Dendritic cell treated with granulocyte-macrophage colony-stimulating factor and Interleukin-4, amounts not matched to agents 40 ng/mL and 50 ng/mL, for 4 days (primary cell): ENCODE measurements at regions not wholly inside any gene's neighbourhood (a gene's known extent, or its start where the extent isn't known, plus 50 kb on each side); places are given as distances from the start of the nearest gene placed in this dataset.

Experiments used
- H3K27ac Mint-ChIP-seq: one replicate; pipeline ENCODE4 v1.8.0; 2022; ENCODE audit warnings: mild to moderate bottlenecking, mixed read lengths
- H3K27me3 Mint-ChIP-seq: one replicate; pipeline ENCODE4 v1.8.0; 2022; ENCODE audit warnings: mild to moderate bottlenecking, mixed read lengths
- H3K36me3 Mint-ChIP-seq: one replicate; pipeline ENCODE4 v1.8.0; 2022; ENCODE audit warnings: low read depth, mixed read lengths
- H3K4me1 Mint-ChIP-seq: one replicate; pipeline ENCODE4 v1.8.0; 2022; ENCODE audit warnings: low read depth, mixed read lengths
- H3K4me3 Mint-ChIP-seq: one replicate; pipeline ENCODE4 v1.8.0; 2022; ENCODE audit warnings: mild to moderate bottlenecking, moderate library complexity, mixed read lengths
- H3K9me3 Mint-ChIP-seq: one replicate; pipeline ENCODE4 v1.8.0; 2022; ENCODE audit warnings: mixed read lengths
- intact Hi-C: fragments of 100-400 bp; cut with micrococcal nuclease; formaldehyde crosslinking; loops from one replicate; pipeline ENCODE4 v1.15.0; 2022

- H3K27me3 Mint-ChIP-seq: no peaks in the 10 kb centered on the region
- H3K36me3 Mint-ChIP-seq: no peaks in the 10 kb centered on the region
- H3K27ac Mint-ChIP-seq: no peak overlapping the region
- H3K4me1 Mint-ChIP-seq: no peaks in the 10 kb centered on the region
- H3K4me3 Mint-ChIP-seq: no peak overlapping the region
- H3K9me3 Mint-ChIP-seq: peaks cover 15% of the 10 kb centered on the region
- intact Hi-C loops: no loop called here
Observed at GRCh38 chr10:105609451-105609850, 968.4 kb downstream of the SORCS3 start.

- Mint-ChIP-seq H3K4me1 (no peaks in the 10 kb centered on the region), H3K36me3 (no peaks in the 10 kb centered on the region), H3K9me3 (peaks cover 15% of the 10 kb centered on the region), H3K27ac (no peak overlapping the region), H3K27me3 (no peaks in the 10 kb centered on the region), H3K4me3 (no peak overlapping the region)
- intact Hi-C loops: no loop called here
Observed at GRCh38 chr10:105605918-105606317, 964.8 kb downstream of the SORCS3 start.

GRCh38 chr10:105605104-105605503 is 964.0 kb downstream of the SORCS3 start:
- H3K27ac Mint-ChIP-seq: no peak overlapping the region
- no peaks in the 10 kb centered on the region for H3K36me3 Mint-ChIP-seq
- peaks cover 15% of the 10 kb centered on the region for H3K9me3 Mint-ChIP-seq
- H3K4me1 Mint-ChIP-seq: no peaks in the 10 kb centered on the region
- no peaks in the 10 kb centered on the region for H3K27me3 Mint-ChIP-seq
- H3K4me3 Mint-ChIP-seq: no peak overlapping the region
- intact Hi-C loops: no loop called here

GRCh38 chr10:105598207-105598606 is 957.1 kb downstream of the SORCS3 start:
- H3K27ac Mint-ChIP-seq: no peak overlapping the region
- H3K27me3 Mint-ChIP-seq: no peaks in the 10 kb centered on the region
- no peak overlapping the region for H3K4me3 Mint-ChIP-seq
- H3K9me3 Mint-ChIP-seq: no peaks in the 10 kb centered on the region
- no peaks in the 10 kb centered on the region for H3K36me3 Mint-ChIP-seq
- no peaks in the 10 kb centered on the region for H3K4me1 Mint-ChIP-seq
- intact Hi-C loops: no loop called here

- H3K27ac Mint-ChIP-seq: no peak overlapping the region
- no peaks in the 10 kb centered on the region for H3K36me3 Mint-ChIP-seq
- H3K4me3 Mint-ChIP-seq: no peak overlapping the region
- intact Hi-C loops: no loop called here
- H3K4me1 Mint-ChIP-seq: no peaks in the 10 kb centered on the region
- no peaks in the 10 kb centered on the region for H3K27me3 Mint-ChIP-seq
- no peaks in the 10 kb centered on the region for H3K9me3 Mint-ChIP-seq
Observed at GRCh38 chr10:105597312-105597711, 956.2 kb downstream of the SORCS3 start.

GRCh38 chr10:105596749-105597148 is 955.7 kb downstream of the SORCS3 start:
- Mint-ChIP-seq H3K36me3 (no peaks in the 10 kb centered on the region), H3K9me3 (no peaks in the 10 kb centered on the region), H3K27ac (no peak overlapping the region), H3K27me3 (no peaks in the 10 kb centered on the region), H3K4me1 (no peaks in the 10 kb centered on the region), H3K4me3 (no peak overlapping the region)
- intact Hi-C loops: no loop called here

- Mint-ChIP-seq H3K27me3 (no peaks in the 10 kb centered on the region), H3K36me3 (no peaks in the 10 kb centered on the region), H3K4me3 (no peak overlapping the region), H3K9me3 (no peaks in the 10 kb centered on the region), H3K27ac (no peak overlapping the region), H3K4me1 (no peaks in the 10 kb centered on the region)
- intact Hi-C loops: no loop called here
Observed at GRCh38 chr10:105594296-105594695, 953.2 kb downstream of the SORCS3 start.

- Mint-ChIP-seq H3K27me3 (no peaks in the 10 kb centered on the region), H3K9me3 (no peaks in the 10 kb centered on the region), H3K4me3 (no peak overlapping the region), H3K27ac (no peak overlapping the region), H3K4me1 (no peaks in the 10 kb centered on the region), H3K36me3 (no peaks in the 10 kb centered on the region)
- intact Hi-C loops: no loop called here
Observed at GRCh38 chr10:105592468-105592867, 951.4 kb downstream of the SORCS3 start.

GRCh38 chr10:105586451-105587098 is 945.5 kb downstream of the SORCS3 start:
- no peak overlapping the region for H3K27ac Mint-ChIP-seq
- peaks cover 10% of the 10 kb centered on the region for H3K9me3 Mint-ChIP-seq
- H3K36me3 Mint-ChIP-seq: no peaks in the 10 kb centered on the region
- no peaks in the 10 kb centered on the region for H3K4me1 Mint-ChIP-seq
- no peaks in the 10 kb centered on the region for H3K27me3 Mint-ChIP-seq
- intact Hi-C loops: no loop called here
- no peak overlapping the region for H3K4me3 Mint-ChIP-seq

- Mint-ChIP-seq H3K9me3 (peaks cover 18% of the 10 kb centered on the region), H3K4me1 (no peaks in the 10 kb centered on the region), H3K4me3 (no peak overlapping the region), H3K27ac (no peak overlapping the region), H3K27me3 (no peaks in the 10 kb centered on the region), H3K36me3 (no peaks in the 10 kb centered on the region)
- intact Hi-C loops: loop anchor here (2.0 kb wide), 1 partner anchor 53 kb away; no protein-coding TSS in a partner anchor
Observed at GRCh38 chr10:105585753-105586152, 944.7 kb downstream of the SORCS3 start.

GRCh38 chr10:105585171-105585570 is 944.1 kb downstream of the SORCS3 start:
- Mint-ChIP-seq H3K27me3 (no peaks in the 10 kb centered on the region), H3K9me3 (peaks cover 18% of the 10 kb centered on the region), H3K27ac (no peak overlapping the region), H3K36me3 (no peaks in the 10 kb centered on the region), H3K4me3 (no peak overlapping the region), H3K4me1 (no peaks in the 10 kb centered on the region)
- intact Hi-C loops: loop anchor here (2.0 kb wide), 1 partner anchor 52 kb away; no protein-coding TSS in a partner anchor

- Mint-ChIP-seq H3K9me3 (peaks cover 31% of the 10 kb centered on the region), H3K4me3 (no peak overlapping the region), H3K27me3 (no peaks in the 10 kb centered on the region), H3K27ac (no peak overlapping the region), H3K4me1 (no peaks in the 10 kb centered on the region), H3K36me3 (no peaks in the 10 kb centered on the region)
- intact Hi-C loops: no loop called here
Observed at GRCh38 chr10:105579112-105579511, 938.0 kb downstream of the SORCS3 start.

GRCh38 chr10:105577865-105578607 is 936.9 kb downstream of the SORCS3 start:
- Mint-ChIP-seq H3K27ac (no peak overlapping the region), H3K9me3 (peaks cover 37% of the 10 kb centered on the region), H3K4me1 (no peaks in the 10 kb centered on the region), H3K36me3 (no peaks in the 10 kb centered on the region), H3K27me3 (no peaks in the 10 kb centered on the region), H3K4me3 (no peak overlapping the region)
- intact Hi-C loops: no loop called here

GRCh38 chr10:105559333-105560097 is 918.4 kb downstream of the SORCS3 start:
- intact Hi-C loops: no loop called here
- Mint-ChIP-seq H3K4me1 (no peaks in the 10 kb centered on the region), H3K27me3 (no peaks in the 10 kb centered on the region), H3K27ac (no peak overlapping the region), H3K4me3 (no peak overlapping the region), H3K36me3 (no peaks in the 10 kb centered on the region), H3K9me3 (peaks cover 35% of the 10 kb centered on the region)
